GM12875 (cell line): ENCODE measurements at regions not wholly inside any gene's neighbourhood (a gene's known extent, or its start where the extent isn't known, plus 50 kb on each side); places are given as distances from the start of the nearest gene placed in this dataset.

Source experiments
- H3K4me3 ChIP-seq: one replicate; pipeline ENCODE4 v1.5.1; 2011; ENCODE audit warnings: low read depth, low read length, control low read depth
- CTCF ChIP-seq: IDR thresholded peaks from 2 replicates; pipeline ENCODE4 v1.5.1; 2011; ENCODE audit warnings: low read depth, mild to moderate bottlenecking, control low read depth, inconsistent platforms, low read length, moderate library complexity, borderline replicate concordance; ENCODE audit not compliant: insufficient read depth

GRCh38 chr20:57831326-57831992, 121.6 kb upstream of the PMEPA1 start:
- TF ChIP-seq CTCF = no peak
- H3K4me3 ChIP-seq = no peak overlapping the region

- TF ChIP-seq CTCF = no peak
- H3K4me3 ChIP-seq = no peak overlapping the region
Observed at GRCh38 chr20:57830515-57830895, 120.7 kb upstream of the PMEPA1 start.

- no peak for TF ChIP-seq CTCF
- H3K4me3 ChIP-seq = no peak overlapping the region
Observed at GRCh38 chr20:57829805-57830514, 120.1 kb upstream of the PMEPA1 start.

GRCh38 chr20:57829336-57829735, 119.5 kb upstream of the PMEPA1 start:
- TF ChIP-seq CTCF = no peak
- no peak overlapping the region for H3K4me3 ChIP-seq

GRCh38 chr20:57828696-57829095, 118.9 kb upstream of the PMEPA1 start:
- TF ChIP-seq CTCF = no peak
- no peak overlapping the region for H3K4me3 ChIP-seq

GRCh38 chr20:57826666-57827287, 117.0 kb upstream of the PMEPA1 start:
- no peak for TF ChIP-seq CTCF
- H3K4me3 ChIP-seq = no peak overlapping the region

GRCh38 chr20:57824909-57825308, 115.1 kb upstream of the PMEPA1 start:
- H3K4me3 ChIP-seq = no peak overlapping the region
- TF ChIP-seq CTCF = no peak
